D721Med (cell line): ENCODE measurements at regions not wholly inside any gene's neighbourhood (a gene's known extent, or its start where the extent isn't known, plus 50 kb on each side); places are given as distances from the start of the nearest gene placed in this dataset.
"Not testable (repeated sequence)": the region's sequence is repeated elsewhere in the genome, so short reads cannot be mapped to it uniquely, and the experiment has no call there.

Source experiments
- DNase-seq: peaks from one replicate; pipeline ENCODE4 v3.0.0; 2011; ENCODE audit warnings: low spot score; ENCODE audit not compliant: insufficient read length
- FAIRE-seq: peaks from 2 replicates; lab custom pipeline; 2011; peaks lifted over from hg19 to GRCh38; lab: Jason Lieb, UNC
- TF ChIP-seq, protein P1 (sequence below): IDR thresholded peaks from 2 replicates; pipeline ENCODE4 v1.5.1; 2012; ENCODE audit warnings: mild to moderate bottlenecking, control low read depth; ENCODE audit not compliant: insufficient read depth; ENCODE audit errors: missing control alignments

DNA sequence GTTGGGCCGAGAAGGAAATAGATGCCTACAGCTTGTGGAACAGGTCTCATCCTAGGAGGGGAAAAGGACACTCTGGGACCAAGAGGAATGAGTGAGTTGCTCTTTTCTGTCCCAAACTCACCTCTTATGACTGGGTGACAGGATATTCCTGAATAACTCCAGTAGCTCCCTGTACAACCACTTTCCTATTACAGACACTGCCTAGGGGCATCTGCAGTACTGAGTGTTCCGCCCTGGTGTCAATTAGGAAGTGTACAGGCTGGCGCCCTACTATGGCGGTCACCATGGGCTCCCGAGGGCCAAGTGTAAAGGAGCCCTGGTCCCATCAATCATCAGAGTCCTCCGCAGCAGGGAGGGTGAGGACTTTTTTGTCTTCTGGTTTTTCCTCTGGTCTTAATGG is 343.4 kb upstream of the USP9Y start:
- FAIRE-seq (no peak), DNase-seq (no peak)
- TF ChIP-seq, protein P1, sequence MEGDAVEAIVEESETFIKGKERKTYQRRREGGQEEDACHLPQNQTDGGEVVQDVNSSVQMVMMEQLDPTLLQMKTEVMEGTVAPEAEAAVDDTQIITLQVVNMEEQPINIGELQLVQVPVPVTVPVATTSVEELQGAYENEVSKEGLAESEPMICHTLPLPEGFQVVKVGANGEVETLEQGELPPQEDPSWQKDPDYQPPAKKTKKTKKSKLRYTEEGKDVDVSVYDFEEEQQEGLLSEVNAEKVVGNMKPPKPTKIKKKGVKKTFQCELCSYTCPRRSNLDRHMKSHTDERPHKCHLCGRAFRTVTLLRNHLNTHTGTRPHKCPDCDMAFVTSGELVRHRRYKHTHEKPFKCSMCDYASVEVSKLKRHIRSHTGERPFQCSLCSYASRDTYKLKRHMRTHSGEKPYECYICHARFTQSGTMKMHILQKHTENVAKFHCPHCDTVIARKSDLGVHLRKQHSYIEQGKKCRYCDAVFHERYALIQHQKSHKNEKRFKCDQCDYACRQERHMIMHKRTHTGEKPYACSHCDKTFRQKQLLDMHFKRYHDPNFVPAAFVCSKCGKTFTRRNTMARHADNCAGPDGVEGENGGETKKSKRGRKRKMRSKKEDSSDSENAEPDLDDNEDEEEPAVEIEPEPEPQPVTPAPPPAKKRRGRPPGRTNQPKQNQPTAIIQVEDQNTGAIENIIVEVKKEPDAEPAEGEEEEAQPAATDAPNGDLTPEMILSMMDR, result no peak

DNA sequence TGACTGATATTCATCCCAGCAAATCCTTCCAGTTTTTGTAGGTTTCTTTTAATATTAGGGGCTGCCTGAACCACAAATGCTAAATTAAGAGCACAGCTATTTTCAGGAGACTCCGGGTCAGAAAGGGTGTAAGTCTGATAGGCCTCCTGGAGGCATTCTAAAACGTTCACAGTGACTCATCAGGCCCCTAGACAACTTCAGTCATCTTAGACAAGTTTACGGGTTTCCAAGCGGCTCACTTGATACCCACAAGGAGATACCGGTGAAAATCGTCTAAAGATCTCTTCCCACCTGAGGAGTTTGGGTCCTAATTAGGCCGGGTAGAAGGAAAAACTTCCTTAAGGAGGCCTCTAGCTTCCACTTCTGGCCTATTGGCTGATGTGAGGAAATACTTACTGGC is 342.7 kb upstream of the USP9Y start:
- DNase-seq (no peak), FAIRE-seq (no peak)
- TF ChIP-seq, protein P1, result no peak

DNA sequence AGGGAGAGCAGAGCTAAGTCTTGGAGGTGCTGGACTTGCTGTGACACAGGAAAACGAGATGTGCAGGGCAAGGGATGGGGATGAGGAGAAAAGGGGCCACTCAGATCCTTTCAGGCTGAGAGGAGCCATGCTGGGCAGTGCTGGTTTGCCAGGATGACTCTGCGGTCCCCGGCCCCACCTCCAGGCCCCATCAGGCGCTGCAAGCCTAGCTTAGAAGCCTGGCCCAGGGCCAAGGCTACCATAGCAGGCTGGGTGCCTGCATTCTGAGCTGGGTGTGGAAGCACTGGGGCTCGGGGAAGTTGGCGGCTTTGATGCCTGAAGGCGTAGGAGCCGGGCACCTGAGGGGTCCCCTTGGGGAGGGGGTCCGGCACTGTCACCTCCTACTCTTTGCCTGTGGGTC is 341.2 kb upstream of the USP9Y start:
- TF ChIP-seq, protein P1, result no peak
- no peak for DNase-seq
- FAIRE-seq, result no peak

DNA sequence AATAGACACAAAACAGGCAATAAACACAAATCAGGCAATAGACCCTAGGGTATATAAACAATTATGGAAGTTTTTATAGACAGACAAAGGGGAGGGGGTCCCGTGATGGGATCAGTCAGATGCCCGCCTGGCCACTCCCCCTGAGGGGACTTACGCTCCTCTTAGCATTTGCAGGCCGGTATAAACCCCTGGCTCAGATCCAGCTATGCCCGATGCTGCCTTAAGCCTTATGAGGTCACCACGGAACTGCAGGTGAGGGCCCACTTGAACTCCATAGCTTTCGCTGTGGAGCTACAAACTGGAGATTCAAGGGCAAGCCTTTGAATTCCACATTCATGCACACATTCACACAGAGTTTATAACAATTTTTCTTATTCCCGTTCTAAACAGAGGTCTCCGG is 340.5 kb upstream of the USP9Y start:
- TF ChIP-seq, protein P1, result no peak
- no peak for DNase-seq
- no peak for FAIRE-seq

DNA sequence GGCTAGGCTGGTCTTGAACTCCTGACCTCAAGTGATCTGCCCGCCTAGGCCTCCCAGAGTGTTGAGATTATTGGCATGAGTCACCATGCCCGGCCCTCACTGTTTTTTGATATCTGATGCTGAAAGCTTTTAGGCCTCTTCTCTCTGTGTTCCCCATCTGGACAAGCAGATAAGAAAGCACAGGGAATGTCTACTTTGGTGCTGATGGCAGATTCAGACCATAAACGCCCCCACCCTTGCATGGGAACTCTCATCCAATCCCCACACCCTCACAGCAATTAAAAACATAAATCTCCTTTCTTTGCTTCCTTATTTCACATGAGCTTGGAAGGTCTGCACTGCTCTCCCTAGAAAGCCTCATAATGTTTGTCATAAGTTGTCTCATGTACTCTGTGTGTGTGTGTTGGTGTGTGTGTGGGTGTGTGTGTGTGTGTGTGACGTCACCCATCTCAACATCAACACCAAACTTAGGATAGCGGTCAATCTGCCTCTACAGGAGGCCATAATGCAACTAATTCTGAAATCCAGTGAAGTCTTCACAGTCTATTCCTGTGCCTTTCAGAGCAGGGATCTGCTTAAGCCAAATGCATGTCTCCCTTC is 335.6 kb upstream of the USP9Y start:
- FAIRE-seq (no peak), DNase-seq (no peak)
- TF ChIP-seq, protein P1, result no peak

DNA sequence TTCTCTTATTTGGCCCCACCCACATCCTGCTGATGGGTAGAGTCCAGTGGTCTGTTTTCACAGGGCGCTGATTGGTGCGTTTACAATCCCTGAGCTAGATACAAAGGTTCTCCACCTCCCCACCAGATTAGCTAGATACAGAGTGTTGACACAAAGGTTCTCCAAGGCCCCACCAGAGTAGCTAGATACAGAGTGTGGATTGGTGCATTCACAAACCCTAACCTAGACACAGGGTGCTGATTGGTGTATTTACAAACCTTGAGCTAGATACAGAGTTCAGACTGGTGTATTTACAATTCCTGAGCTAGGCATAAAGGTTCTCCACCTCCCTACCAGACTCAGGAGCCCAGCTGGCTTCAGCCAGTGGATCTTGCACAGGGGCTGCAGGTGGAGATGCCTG is 326.4 kb upstream of the USP9Y start:
- FAIRE-seq, result not testable (repeated sequence)

DNA sequence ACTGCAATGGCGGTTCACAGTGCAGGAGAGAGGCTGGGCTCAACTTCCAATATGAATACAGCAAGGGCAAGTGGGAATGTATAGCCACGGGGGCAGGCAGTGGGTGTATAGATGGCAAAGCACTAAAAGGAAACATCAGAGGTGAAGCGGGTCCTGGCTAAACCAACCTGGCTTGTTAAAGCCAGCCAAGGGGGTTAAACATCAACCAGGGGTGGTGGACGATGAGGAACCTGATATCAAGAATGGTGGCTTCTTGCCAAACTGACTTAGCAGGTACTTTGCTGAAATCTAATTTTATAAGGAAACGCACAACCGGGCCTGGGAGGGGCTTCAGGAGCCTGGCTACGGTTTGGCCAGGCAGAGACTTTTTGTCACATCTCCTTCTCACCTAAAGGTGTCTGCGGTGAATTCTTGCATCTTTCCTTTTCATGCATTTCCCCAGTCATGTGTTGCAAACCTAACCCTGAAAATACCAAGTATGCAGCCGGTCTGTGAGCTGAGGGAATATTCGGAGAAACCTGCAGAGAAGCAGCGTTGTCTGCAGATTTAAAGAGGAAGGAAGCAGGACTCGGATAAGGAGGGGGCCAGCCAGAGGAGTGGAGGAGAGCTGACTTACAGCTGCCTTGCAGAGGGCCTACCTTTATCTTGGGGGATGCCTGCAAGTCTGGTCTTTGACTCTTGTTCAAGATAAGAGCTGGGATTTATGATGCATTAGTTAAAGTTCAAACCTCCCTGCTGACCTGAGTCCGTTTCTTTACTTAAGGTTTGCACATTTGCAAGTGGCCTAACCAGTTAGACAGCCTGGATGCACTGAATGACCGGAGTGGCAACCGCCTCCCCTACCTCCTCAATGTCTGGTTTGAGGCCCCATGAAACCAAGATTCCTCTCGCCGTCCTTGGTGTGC is 309.1 kb upstream of the USP9Y start:
- DNase-seq, FAIRE-seq: not testable (repeated sequence)

More for the DNA sequence above, 326.4 kb upstream of the USP9Y start:
- DNase-seq, result not testable (repeated sequence)

DNA sequence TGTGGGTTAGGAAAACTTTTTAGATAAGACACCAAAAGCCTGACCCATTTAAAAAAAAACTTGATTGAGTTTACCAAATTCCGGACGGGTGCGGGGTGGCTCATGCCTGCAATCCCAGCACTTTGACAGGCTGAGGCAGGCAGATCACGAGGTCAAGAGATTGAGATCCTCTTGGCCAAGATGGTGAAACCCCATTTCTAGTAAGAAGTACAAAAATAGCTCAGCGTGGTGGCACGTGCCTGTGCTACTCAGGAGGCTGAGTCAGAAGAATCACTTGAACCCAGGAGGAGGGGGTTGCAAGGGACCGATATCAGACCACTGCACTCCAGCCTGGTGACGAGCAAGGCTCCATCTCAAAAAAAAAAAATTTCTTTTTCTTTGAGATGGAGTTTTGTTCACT is 307.8 kb upstream of the USP9Y start:
- DNase-seq (no peak), FAIRE-seq (no peak)
- TF ChIP-seq, protein P1, result no peak

DNA sequence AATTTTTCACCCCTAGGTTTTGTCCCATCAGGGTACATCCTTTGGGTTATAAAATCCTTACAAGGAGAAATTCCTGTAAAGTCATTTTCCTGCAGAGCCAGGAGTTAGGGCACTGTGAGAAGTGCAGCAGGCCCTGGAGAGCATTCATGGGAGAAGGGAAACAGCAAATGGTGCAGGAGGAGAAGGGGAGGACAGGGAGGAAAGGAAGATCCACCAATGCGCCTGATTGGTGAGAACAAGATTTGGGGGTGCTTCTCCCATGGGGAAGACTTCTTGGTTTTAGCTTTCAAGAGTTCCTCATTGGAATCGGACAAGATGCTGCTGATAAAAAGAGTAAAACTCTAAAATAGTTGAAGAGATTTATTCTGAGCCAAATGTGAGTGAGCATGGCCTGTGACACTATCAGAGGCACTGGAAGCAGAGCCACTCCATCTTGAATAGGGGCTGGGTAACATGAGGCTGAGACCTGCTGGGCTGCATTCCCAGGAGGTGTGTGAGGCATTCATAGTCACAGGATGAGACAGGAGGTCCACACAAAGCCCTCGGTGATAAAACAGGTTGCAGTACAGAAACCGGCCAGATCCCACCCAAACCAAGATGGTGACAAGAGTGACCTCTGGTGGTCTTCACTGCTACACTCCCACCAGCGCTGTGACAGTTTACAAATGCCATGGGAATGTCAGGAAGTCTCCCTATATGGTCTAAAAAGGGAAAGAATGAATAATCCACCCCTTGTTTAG is 305.5 kb upstream of the USP9Y start:
- not testable (repeated sequence) for FAIRE-seq, DNase-seq
